Mammary epithelial cell (primary cell): ENCODE measurements at regions not wholly inside any gene's neighbourhood (a gene's known extent, or its start where the extent isn't known, plus 50 kb on each side); places are given as distances from the start of the nearest gene placed in this dataset.
"Not testable (repeated sequence)": the region's sequence is repeated elsewhere in the genome, so short reads cannot be mapped to it uniquely, and the experiment has no call there.

Experiments used
- CTCF ChIP-seq, 2 donors: IDR thresholded peaks in 1 of 2; conservative IDR thresholded peaks in 1 of 2; 2 replicates each; pipeline ENCODE4 v1.5.1; 2011 to 2012; ENCODE audit warnings: inconsistent platforms in 2 of 2, low read length in 2 of 2, mild to moderate bottlenecking in 2 of 2, control low read depth in 1 of 2, low read depth in 1 of 2; ENCODE audit not compliant: insufficient read depth in 1 of 2; ENCODE audit errors: extremely low read depth in 1 of 2
- EZH2 ChIP-seq: IDR thresholded peaks from 2 replicates; pipeline ENCODE4 v1.6.1; 2012; ENCODE audit warnings: low read length, inconsistent platforms, borderline replicate concordance

- not testable (repeated sequence) for TF ChIP-seq CTCF (conservative IDR thresholded peaks at IDR 0.05 in 1 of 2, IDR thresholded peaks at IDR 0.05 in 1 of 2; ENCODE audit: extremely low read depth in 1 of 2, insufficient read depth in 1 of 2, low read depth in 1 of 2, low read length in 2 of 2); EZH2
Measured at GRCh38 chr13:26492301-26492700, 65.2 kb upstream of the WASF3 start.
